GM23338 (cell line): ENCODE measurements at regions not wholly inside any gene's neighbourhood (a gene's known extent, or its start where the extent isn't known, plus 50 kb on each side); places are given as distances from the start of the nearest gene placed in this dataset.

Source experiments
- ATAC-seq: fragments of 200-7000 bp; cut with Tn5 transposase; 3 replicates; pipeline ENCODE4 v1.9.1; 2020
- DNase-seq: peaks from one replicate; pipeline ENCODE4 v3.0.0-alpha.2; 2015; ENCODE audit warnings: low spot score
- H2AFZ ChIP-seq: fragments of 200-600 bp; sonication (generic); 2 replicates; pipeline ENCODE4 v1.8.0; 2016; ENCODE audit warnings: antibody characterized with exemption, mild to moderate bottlenecking, moderate library complexity
- H3F3A ChIP-seq: fragments of 200-600 bp; sonication (generic); replicated peaks from 2 replicates; pipeline ENCODE4 v1.8.0; 2017; ENCODE audit warnings: antibody characterized with exemption, mixed run types, low read depth
- H3K27ac ChIP-seq: fragments of 200-600 bp; sonication (generic); 2 replicates; pipeline ENCODE4 v1.6.1; 2016; ENCODE audit warnings: low read depth
- H3K27me3 ChIP-seq: fragments of 200-600 bp; sonication (generic); 2 replicates; pipeline ENCODE4 v1.8.0; 2016; ENCODE audit warnings: mild to moderate bottlenecking, mixed run types, moderate library complexity; ENCODE audit not compliant: insufficient read depth
- H3K36me3 ChIP-seq: fragments of 200-600 bp; sonication (generic); 2 replicates; pipeline ENCODE4 v1.8.0; 2016; ENCODE audit warnings: mild to moderate bottlenecking; ENCODE audit not compliant: insufficient read depth
- H3K4me1 ChIP-seq: fragments of 200-600 bp; sonication (generic); 2 replicates; pipeline ENCODE4 v1.8.0; 2016; ENCODE audit warnings: mild to moderate bottlenecking, moderate library complexity; ENCODE audit not compliant: insufficient read depth
- H3K4me2 ChIP-seq: fragments of 200-600 bp; sonication (generic); 2 replicates; pipeline ENCODE4 v1.7.1; 2017; ENCODE audit warnings: mixed run types
- H3K4me3 ChIP-seq: fragments of 200-600 bp; sonication (generic); 2 replicates; pipeline ENCODE4 v1.6.1; 2016; ENCODE audit warnings: mixed run types
- H3K79me2 ChIP-seq: fragments of 200-600 bp; sonication (generic); replicated peaks from 2 replicates; pipeline ENCODE4 v1.8.0; 2017; ENCODE audit warnings: mild to moderate bottlenecking; ENCODE audit not compliant: insufficient read depth
- H3K9me2 ChIP-seq: fragments of 200-600 bp; sonication (generic); 2 replicates; pipeline ENCODE4 v1.8.0; 2017; ENCODE audit not compliant: insufficient read depth
- H4K20me1 ChIP-seq: fragments of 200-600 bp; sonication (generic); replicated peaks from 2 replicates; pipeline ENCODE4 v1.8.0; 2017; ENCODE audit warnings: mild to moderate bottlenecking; ENCODE audit not compliant: insufficient read depth
- H3K27ac Mint-ChIP-seq: 2 replicates; pipeline ENCODE4 v1.8.0; 2020; ENCODE audit warnings: inconsistent platforms, mild to moderate bottlenecking, moderate library complexity, mixed read lengths
- H3K27me3 Mint-ChIP-seq: 3 replicates; pipeline ENCODE4 v1.8.0; 2022; ENCODE audit warnings: low read depth, mild to moderate bottlenecking, moderate library complexity, mixed read lengths, inconsistent platforms; ENCODE audit not compliant: insufficient read depth, poor library complexity
- H3K36me3 Mint-ChIP-seq: 3 replicates; pipeline ENCODE4 v1.8.0; 2021; ENCODE audit warnings: low read depth, mild to moderate bottlenecking, inconsistent platforms, moderate library complexity, mixed read lengths
- H3K4me1 Mint-ChIP-seq: 3 replicates; pipeline ENCODE4 v1.8.0; 2020; ENCODE audit warnings: mild to moderate bottlenecking, inconsistent platforms, mixed read lengths
- H3K4me3 Mint-ChIP-seq: 3 replicates; pipeline ENCODE4 v1.8.0; 2021; ENCODE audit warnings: moderate library complexity, mild to moderate bottlenecking, inconsistent platforms, mixed read lengths
- H3K9me3 Mint-ChIP-seq: 3 replicates; pipeline ENCODE4 v1.8.0; 2020; ENCODE audit warnings: moderate library complexity, mild to moderate bottlenecking, inconsistent platforms, mixed read lengths
- CREB1 ChIP-seq: fragments of 250-450 bp; sonication (Bioruptor Pico); IDR thresholded peaks from 2 replicates; pipeline ENCODE4 v1.5.0; 2020; ENCODE audit warnings: low read depth, mild to moderate bottlenecking, moderate library complexity
- EZH2 ChIP-seq: fragments of 200-600 bp; sonication (generic); IDR thresholded peaks from one replicate; pipeline ENCODE4 v1.8.0; 2017; ENCODE audit warnings: antibody characterized with exemption, mild to moderate bottlenecking, low read depth; ENCODE audit not compliant: unreplicated experiment
- EZH2phosphoT487 ChIP-seq: fragments of 200-600 bp; sonication (generic); IDR thresholded peaks from one replicate; pipeline ENCODE4 v1.8.1; 2018; ENCODE audit warnings: antibody characterized with exemption; ENCODE audit not compliant: unreplicated experiment
- JUNB ChIP-seq: IDR thresholded peaks from one replicate; pipeline ENCODE4 v1.6.1; 2016; ENCODE audit warnings: antibody characterized with exemption; ENCODE audit not compliant: unreplicated experiment
- NANOG ChIP-seq: IDR thresholded peaks from 2 replicates; pipeline ENCODE4 v1.6.1; 2016; ENCODE audit warnings: antibody characterized with exemption, borderline replicate concordance
- POLR2AphosphoS5 ChIP-seq: IDR thresholded peaks from 2 replicates; pipeline ENCODE4 v1.6.1; 2016; ENCODE audit warnings: antibody characterized with exemption, low read depth
- REST ChIP-seq: IDR thresholded peaks from one replicate; pipeline ENCODE4 v1.6.1; 2018; ENCODE audit warnings: antibody characterized with exemption; ENCODE audit not compliant: unreplicated experiment
- STAT1 ChIP-seq: IDR thresholded peaks from one replicate; pipeline ENCODE4 v1.6.1; 2016; ENCODE audit warnings: antibody characterized with exemption; ENCODE audit not compliant: unreplicated experiment
- ZNF114 ChIP-seq: fragments of 250-450 bp; sonication (Bioruptor Pico); IDR thresholded peaks from 2 replicates; pipeline ENCODE4 v1.5.0; 2020; ENCODE audit warnings: mild to moderate bottlenecking, moderate library complexity
- ZNF331 ChIP-seq: fragments of 250-450 bp; sonication (Bioruptor Pico); IDR thresholded peaks from 2 replicates; pipeline ENCODE4 v1.5.0; 2020; ENCODE audit warnings: low read depth, mild to moderate bottlenecking, moderate library complexity
- TF ChIP-seq, protein P1 (sequence below), 2 experiments: fragments of 200-600 bp in 1 of 2; sonication (generic) in 1 of 2; conservative IDR thresholded peaks; 2 replicates each; pipeline versions ENCODE4 v1.5.1 to v1.6.1; 2016 to 2017; ENCODE audit warnings: antibody characterized with exemption in 2 of 2, low read depth in 2 of 2, mild to moderate bottlenecking in 2 of 2, moderate library complexity in 1 of 2
- TF ChIP-seq, protein P2 (sequence below): IDR thresholded peaks from 2 replicates; pipeline ENCODE4 v1.6.1; 2016; ENCODE audit warnings: antibody characterized with exemption

GRCh38 chr1:4176841-4177240 is 276.8 kb upstream of the C1orf174 start:
- DNase-seq (no peak), ATAC-seq (no peak)
- no peak overlapping the region for H3K27ac ChIP-seq
- no peaks in the 10 kb centered on the region for H3K36me3 ChIP-seq
- Mint-ChIP-seq H3K4me1 (peaks cover 4% of the 10 kb centered on the region; the same call in 2 of the 3 replicates), H3K9me3 (peaks cover 86% of the 10 kb centered on the region), H3K27ac (no peak overlapping the region), H3K36me3 (peaks cover 33% of the 10 kb centered on the region), H3K4me3 (no peak overlapping the region), H3K27me3 (peaks cover 10% of the 10 kb centered on the region)
- H3F3A ChIP-seq = no peaks in the 10 kb centered on the region
- no peak overlapping the region for H2AFZ ChIP-seq
- no peaks in the 10 kb centered on the region for H3K79me2 ChIP-seq
- no peaks in the 10 kb centered on the region for H3K4me1 ChIP-seq
- no peak overlapping the region for H3K4me3 ChIP-seq
- no peaks in the 10 kb centered on the region for H3K9me2 ChIP-seq
- TF ChIP-seq EZH2phosphoT487 (no peak), JUNB (no peak), ZNF114 (no peak), ZNF331 (CRISPR knock-in tag) (no peak), POLR2AphosphoS5 (no peak), NANOG (no peak), STAT1 (no peak)
- TF ChIP-seq, protein P1, sequence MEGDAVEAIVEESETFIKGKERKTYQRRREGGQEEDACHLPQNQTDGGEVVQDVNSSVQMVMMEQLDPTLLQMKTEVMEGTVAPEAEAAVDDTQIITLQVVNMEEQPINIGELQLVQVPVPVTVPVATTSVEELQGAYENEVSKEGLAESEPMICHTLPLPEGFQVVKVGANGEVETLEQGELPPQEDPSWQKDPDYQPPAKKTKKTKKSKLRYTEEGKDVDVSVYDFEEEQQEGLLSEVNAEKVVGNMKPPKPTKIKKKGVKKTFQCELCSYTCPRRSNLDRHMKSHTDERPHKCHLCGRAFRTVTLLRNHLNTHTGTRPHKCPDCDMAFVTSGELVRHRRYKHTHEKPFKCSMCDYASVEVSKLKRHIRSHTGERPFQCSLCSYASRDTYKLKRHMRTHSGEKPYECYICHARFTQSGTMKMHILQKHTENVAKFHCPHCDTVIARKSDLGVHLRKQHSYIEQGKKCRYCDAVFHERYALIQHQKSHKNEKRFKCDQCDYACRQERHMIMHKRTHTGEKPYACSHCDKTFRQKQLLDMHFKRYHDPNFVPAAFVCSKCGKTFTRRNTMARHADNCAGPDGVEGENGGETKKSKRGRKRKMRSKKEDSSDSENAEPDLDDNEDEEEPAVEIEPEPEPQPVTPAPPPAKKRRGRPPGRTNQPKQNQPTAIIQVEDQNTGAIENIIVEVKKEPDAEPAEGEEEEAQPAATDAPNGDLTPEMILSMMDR (conservative IDR thresholded peaks at IDR 0.05; ENCODE audit: low read depth in 2 of 2) = no peak
- TF ChIP-seq, protein P2, sequence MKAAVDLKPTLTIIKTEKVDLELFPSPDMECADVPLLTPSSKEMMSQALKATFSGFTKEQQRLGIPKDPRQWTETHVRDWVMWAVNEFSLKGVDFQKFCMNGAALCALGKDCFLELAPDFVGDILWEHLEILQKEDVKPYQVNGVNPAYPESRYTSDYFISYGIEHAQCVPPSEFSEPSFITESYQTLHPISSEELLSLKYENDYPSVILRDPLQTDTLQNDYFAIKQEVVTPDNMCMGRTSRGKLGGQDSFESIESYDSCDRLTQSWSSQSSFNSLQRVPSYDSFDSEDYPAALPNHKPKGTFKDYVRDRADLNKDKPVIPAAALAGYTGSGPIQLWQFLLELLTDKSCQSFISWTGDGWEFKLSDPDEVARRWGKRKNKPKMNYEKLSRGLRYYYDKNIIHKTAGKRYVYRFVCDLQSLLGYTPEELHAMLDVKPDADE = no peak
- H3K4me2 ChIP-seq = no peak overlapping the region
- H4K20me1 ChIP-seq = no peaks in the 10 kb centered on the region
- no peaks in the 10 kb centered on the region for H3K27me3 ChIP-seq

DNA sequence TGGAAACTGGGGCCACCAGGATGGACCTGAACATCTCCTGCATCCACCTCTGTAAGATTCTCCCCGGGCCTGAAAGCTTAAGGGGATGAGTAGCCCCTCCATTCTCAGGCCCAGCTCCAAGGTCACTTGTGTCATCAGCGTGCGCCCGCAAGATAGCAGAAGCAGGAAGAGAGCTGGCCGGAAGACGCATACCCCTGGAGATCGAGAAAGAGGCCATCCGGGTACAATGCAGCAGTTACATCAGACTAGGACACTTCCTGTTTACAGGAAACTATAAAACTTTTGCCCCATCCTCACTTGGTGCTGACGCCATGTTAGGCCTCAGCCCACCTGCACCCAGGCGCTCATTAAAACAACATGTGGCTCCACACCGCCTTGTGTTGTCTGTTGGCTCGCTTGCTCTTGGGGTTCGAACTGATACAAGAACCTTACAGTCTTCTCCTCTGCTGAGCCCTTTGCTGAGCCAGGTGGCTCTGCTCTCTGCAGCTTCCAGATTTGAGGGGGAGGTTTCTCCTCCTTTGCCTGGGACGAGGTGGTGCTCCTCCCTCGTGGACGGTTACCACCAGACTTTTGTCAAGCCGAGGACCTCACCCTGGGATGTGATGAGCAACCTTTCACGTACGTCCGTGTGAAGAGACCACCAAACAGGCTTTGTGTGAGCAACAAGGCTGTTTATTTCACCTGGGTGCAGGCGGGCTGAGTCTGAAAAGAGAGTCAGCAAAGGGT is 277.5 kb upstream of the C1orf174 start:
- H3K36me3 Mint-ChIP-seq = peaks cover 33% of the 10 kb centered on the region
- ATAC-seq (no peak), DNase-seq (no peak)
- H3K4me1 Mint-ChIP-seq = peaks cover 4% of the 10 kb centered on the region; the same call in 2 of the 3 replicates
- H3F3A ChIP-seq = no peaks in the 10 kb centered on the region
- H3K4me3 ChIP-seq = no peak overlapping the region
- no peaks in the 10 kb centered on the region for H3K36me3 ChIP-seq
- no peak overlapping the region for H3K27ac Mint-ChIP-seq
- no peaks in the 10 kb centered on the region for H3K27me3 ChIP-seq
- H3K79me2 ChIP-seq = no peaks in the 10 kb centered on the region
- no peak overlapping the region for H2AFZ ChIP-seq
- H3K27me3 Mint-ChIP-seq = peaks cover 7% of the 10 kb centered on the region
- H3K9me2 ChIP-seq = no peaks in the 10 kb centered on the region
- H3K4me3 Mint-ChIP-seq = no peak overlapping the region
- no peaks in the 10 kb centered on the region for H3K4me1 ChIP-seq
- H3K9me3 Mint-ChIP-seq = peaks cover 78% of the 10 kb centered on the region
- no peak overlapping the region for H3K4me2 ChIP-seq
- no peak overlapping the region for H3K27ac ChIP-seq
- H4K20me1 ChIP-seq = no peaks in the 10 kb centered on the region
- TF ChIP-seq ZNF114 = no peak
- TF ChIP-seq POLR2AphosphoS5 = no peak
- no peak for TF ChIP-seq REST
- no peak for TF ChIP-seq EZH2phosphoT487
- TF ChIP-seq JUNB = no peak
- no peak for TF ChIP-seq STAT1
- no peak for TF ChIP-seq NANOG
- TF ChIP-seq, protein P2 = no peak
- TF ChIP-seq EZH2 = no peak
- TF ChIP-seq CREB1 (CRISPR knock-in tag) = no peak
- TF ChIP-seq, protein P1 (conservative IDR thresholded peaks at IDR 0.05; ENCODE audit: low read depth in 2 of 2) = no peak
- no peak for TF ChIP-seq ZNF331 (CRISPR knock-in tag)
